GM12873 (cell line): ENCODE measurements at regions not wholly inside any gene's neighbourhood (a gene's known extent, or its start where the extent isn't known, plus 50 kb on each side); places are given as distances from the start of the nearest gene placed in this dataset.

Source experiments
- CTCF ChIP-seq: IDR thresholded peaks from 2 replicates; pipeline ENCODE4 v1.5.1; 2012; ENCODE audit warnings: low read depth, mild to moderate bottlenecking, moderate library complexity, low read length, control low read depth; ENCODE audit not compliant: insufficient read depth; ENCODE audit errors: missing control alignments

DNA sequence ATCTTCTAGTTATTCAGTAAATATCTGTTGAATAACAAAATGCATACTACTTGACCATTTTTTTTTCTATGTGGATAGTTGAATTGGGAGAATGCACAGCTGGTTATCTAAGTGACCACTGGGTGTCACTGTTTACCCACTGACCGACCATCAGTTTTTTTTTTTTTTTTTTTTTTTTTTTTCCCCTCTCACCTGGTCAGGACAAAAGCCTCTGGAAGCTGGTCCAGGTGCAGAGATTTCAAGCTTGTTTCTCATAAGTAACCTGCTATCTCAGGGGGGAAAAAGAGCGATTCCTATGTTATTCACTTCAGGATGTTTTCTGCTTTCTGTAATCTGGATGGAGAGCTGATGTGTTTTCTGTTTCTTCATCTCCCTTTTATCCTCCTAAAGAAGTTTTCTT is 256.0 kb downstream of the DCDC2C start:
- TF ChIP-seq CTCF: peak; percentile 70

DNA sequence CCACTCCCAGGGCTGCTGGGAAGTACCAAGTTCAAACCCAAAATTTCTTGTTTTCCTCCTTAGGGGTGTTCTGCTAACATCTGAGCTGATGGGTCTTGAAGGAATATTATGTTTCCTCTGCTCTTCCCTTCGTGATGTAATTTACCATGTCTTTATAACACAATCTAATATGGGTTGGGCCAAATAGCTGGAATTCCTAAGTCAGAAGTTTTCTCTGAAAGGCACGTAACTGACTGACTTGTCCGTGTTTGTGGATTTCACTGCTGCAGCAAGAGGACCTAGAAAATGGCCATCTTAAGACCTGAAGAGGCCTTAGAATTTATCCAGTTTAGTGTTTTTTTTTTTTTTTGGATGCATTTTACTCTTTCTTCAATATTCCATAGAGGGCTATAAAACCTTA is 256.7 kb downstream of the DCDC2C start:
- no peak for TF ChIP-seq CTCF

GRCh38 chr2:3962719-3963118 is 259.3 kb downstream of the DCDC2C start:
- TF ChIP-seq CTCF: no peak

DNA sequence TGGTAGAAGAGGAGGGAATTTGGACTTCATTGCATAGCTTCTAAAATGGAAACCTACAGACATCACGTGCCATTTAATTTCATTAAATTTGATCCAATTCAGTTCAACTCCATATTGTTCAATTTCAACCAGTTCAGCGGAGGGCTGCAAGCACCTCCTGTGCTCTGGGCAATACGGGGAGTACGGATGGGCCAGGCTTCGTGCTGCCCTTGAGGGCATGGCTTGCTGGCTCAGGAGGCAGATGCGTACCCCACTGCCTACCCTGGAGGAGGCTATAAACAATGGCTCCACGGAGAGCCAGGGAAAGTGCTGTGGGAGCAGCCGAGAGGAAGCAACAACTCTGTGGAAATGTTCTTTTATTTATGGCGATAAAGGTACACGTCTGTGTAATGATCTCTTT is 261.8 kb downstream of the DCDC2C start:
- TF ChIP-seq CTCF: no peak

- TF ChIP-seq CTCF: no peak
Measured at GRCh38 chr2:3965953-3966352, 262.6 kb downstream of the DCDC2C start.

DNA sequence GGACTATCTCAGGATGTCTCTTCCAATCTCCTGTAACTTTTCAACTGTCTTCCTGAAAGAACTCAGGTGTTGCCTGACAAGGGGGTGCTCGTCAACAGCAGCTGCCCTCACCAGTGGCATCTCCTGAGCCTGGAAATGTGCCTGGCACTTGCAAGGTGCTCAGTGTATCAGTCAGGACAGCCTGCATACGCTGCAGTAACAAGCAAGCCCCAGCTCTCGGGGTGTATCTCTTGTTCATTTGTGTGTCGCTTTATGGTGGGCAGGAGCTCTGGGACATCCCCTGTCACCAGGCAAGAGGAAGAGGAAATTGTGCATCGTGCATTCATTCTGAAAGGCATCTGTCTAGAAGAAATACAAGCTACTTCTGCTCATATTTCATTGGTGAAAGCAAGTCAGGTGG is 263.1 kb downstream of the DCDC2C start:
- TF ChIP-seq CTCF: no peak

DNA sequence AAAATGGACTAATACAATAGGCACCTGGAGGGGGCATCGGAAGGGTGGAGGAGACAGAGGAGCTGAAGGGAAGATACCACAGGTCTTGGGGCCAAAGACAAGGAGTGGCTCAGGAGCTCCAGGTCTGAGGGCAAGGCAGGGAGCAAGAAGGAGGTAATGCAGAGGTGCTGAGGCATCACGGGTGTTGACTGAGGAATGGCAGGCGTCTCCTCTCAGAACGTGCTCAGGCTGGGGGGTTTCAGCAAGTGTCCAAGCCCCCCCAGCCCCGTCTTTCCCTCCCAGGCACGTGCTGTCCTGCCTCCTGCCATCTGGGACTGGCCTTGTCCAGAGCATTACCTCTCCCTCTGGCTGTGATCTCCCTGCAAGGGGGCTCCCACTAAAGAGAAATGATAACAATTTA is 265.4 kb downstream of the DCDC2C start:
- no peak for TF ChIP-seq CTCF
